HG03469 (cell line): ENCODE measurements at regions not wholly inside any gene's neighbourhood (a gene's known extent, or its start where the extent isn't known, plus 50 kb on each side); places are given as distances from the start of the nearest gene placed in this dataset.

Experiments
- ATAC-seq: cut with Tn5 transposase; IDR thresholded peaks from one replicate; pipeline ENCODE4 v1.9.1; 2021; ENCODE audit warnings: mild to moderate bottlenecking, moderate library complexity, moderate number of reproducible peaks; ENCODE audit not compliant: unreplicated experiment

GRCh38 chr3:127356381-127356780, 68.5 kb upstream of the PRR20G start:
- no peak for ATAC-seq

DNA sequence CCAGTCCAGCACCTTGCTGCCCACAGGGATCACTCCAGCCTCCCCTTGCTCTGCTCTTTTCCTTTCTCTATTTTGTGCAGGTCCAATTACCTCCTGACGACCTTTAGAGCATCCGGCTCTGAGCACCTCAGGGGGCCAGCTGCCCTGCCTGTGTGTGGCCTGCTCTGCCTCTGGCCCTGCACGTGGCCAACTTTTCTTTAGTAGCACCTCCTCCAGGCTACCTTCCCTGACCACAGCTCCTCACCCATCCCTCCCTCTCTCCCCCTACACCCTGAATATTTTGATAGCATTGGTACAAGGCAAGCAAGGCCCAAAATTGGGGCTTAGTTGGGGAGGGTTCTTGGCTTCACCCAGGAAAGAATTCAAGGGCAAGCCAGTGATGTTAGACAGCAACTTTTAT, 66.9 kb upstream of the PRR20G start:
- no peak for ATAC-seq

GRCh38 chr3:127352612-127353011, 64.8 kb upstream of the PRR20G start:
- no peak for ATAC-seq

GRCh38 chr3:127351775-127352350, 64.0 kb upstream of the PRR20G start:
- no peak for ATAC-seq

- no peak for ATAC-seq
Observed at GRCh38 chr3:127351321-127351720, 63.5 kb upstream of the PRR20G start.

- no peak for ATAC-seq
Observed at GRCh38 chr3:127350172-127351050, 62.6 kb upstream of the PRR20G start.

DNA sequence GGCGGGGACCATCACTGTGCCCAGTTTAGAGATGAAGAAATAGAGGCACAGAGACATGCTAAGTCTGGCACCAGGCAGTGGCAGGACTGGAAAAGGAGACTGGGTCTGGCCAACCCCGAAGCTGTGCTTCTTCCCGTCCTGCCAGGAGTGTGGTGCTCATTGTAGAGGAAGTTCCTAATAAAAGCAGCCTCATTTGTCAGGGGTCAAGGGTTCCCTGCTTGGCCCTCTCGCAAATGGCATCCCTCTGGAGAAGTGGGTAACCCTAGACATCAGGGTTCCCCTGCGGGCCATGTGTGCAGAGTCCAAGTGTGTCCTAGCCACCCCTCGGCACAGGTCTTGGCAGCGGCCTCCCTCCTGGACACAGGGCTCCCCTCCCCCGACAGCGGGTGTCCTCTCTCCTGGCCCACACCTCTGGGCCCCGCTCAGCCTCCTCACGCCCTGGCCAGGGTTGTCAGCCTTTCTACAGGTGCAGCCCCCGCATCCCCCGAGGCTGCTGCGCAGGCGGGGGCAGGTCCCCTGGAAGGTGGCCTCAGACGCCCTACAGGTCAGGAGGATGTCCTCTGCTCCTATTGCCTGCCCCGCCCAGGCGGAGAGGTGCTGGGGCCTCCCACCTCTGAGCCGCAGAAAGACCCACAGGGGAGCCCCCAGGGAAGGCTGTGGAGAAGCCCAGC, 61.8 kb upstream of the PRR20G start:
- no peak for ATAC-seq

DNA sequence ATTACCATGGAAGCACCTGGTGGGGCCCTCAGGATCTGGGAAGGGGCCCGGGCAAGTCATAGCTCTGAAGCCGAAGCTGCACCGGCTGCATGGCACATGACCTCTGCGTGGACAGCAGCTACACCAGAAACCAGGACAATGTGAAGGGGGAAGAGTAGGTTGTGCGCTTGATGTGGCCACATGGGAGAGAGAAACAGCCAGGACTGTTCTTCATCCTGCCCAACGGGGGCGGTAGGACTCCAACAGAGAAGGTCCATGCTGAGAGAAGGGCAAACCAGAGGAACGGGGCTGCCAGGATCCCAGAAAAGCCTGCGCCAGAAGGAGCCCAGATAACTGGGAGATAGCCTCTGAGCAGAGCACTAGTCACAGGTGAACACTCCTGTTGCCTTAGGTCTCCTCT, 54.9 kb upstream of the PRR20G start:
- no peak for ATAC-seq

DNA sequence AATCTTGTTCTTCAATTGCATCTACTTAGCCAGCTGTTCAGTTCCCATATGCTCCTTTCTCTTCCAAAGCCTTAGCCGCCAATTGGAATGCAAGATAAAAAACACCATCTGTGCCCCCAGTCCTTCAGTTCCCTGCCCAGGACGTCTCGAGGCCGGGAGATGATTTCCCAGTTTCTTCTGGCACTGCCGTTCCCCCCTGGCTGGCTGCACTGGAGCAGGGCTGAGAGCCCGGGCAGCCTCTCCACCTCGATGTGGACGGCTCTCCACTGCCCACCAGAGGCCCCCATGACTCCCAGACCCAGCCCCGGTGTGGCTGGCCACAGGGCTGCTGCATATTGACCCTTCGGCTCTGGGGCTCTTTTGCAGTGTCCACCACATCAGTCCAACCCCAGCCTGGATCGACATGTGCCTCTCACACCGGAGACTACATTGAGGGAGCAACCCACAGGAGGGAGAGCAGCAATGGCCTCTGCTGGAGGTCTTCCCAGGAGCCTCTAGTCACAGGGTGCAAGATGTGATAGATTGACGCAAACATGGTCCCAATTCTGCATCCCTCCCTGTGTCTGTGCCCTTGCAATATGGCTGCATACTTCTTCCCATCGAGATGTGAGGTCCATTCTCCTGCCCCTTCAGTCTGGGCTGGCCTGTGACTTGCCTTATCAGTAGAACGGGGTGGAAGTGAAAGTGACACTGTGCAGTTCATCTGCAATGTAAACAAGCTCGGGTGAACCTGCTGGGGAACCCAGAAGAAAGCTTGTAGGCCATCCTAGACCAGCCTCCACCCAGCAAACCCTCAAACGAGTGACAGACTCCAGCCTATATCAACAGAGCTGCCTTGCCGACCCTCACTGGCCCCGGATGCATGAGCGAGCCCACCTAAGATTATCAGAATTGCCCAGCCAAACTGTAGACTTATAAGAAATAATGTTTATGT, 52.3 kb upstream of the PRR20G start:
- ATAC-seq, result no peak

- no peak for ATAC-seq
Observed at GRCh38 chr3:127339016-127339415, 51.2 kb upstream of the PRR20G start.

DNA sequence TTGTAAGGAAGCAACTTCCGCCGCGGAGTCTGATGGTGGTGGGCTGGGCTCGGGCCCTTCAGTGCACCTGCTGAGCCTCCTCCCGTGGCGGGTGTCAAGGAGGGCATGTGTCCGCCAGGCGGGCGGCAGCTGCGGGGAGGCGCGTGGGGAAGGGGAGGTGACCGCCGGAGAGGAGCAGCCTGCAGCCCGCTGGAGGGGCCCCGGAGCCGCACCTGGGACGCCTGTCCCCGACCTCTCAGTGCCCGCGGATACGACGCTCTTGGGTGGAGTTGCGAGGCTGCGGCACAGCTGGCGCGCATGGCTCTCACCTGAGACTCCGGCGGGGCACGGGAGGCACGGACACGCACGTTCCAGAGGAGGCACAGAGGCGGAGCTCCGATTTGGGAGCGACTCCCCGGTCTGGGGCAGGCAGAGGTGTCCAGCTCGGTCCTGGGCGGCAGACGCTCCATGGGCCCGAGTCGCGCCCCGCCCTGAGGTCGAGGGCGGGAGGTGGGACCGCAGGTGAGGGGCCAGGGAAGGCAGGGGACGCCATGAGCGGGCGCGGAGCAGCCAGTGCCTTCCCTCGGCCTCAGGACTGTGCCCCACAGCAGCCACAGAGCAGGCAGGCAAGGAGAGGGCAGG, 50.2 kb upstream of the PRR20G start:
- no peak for ATAC-seq
